Spleen (tissue), 11 donors: ENCODE measurements at regions not wholly inside any gene's neighbourhood (a gene's known extent, or its start where the extent isn't known, plus 50 kb on each side); places are given as distances from the start of the nearest gene placed in this dataset.
"Not testable (repeated sequence)": the region's sequence is repeated elsewhere in the genome, so short reads cannot be mapped to it uniquely, and the experiment has no call there.

Experiments used
- DNase-seq: peaks from one replicate; pipeline ENCODE4 v3.0.0-alpha.2; 2020
- H3K27ac ChIP-seq, 8 donors: fragments of 200-600 bp; sonication (generic) in 7 of 8; 1 replicate in 4 of 8; 2 replicates in 4 of 8; pipeline versions ENCODE4 v1.5.0 to v1.8.0; 2016 to 2021; ENCODE audit warnings: inconsistent platforms in 4 of 8, mild to moderate bottlenecking in 4 of 8, moderate library complexity in 1 of 8
- H3K27me3 ChIP-seq, 7 donors: fragments of 200-600 bp; sonication (generic) in 6 of 7; replicated peaks in 1 of 7; 1 replicate in 4 of 7; 2 replicates in 3 of 7; pipeline versions ENCODE4 v1.5.0 to v1.8.0; 2016 to 2021; ENCODE audit warnings: inconsistent platforms in 3 of 7, mild to moderate bottlenecking in 1 of 7
- H3K36me3 ChIP-seq, 6 donors: fragments of 200-600 bp; sonication (generic) in 5 of 6; 1 replicate in 4 of 6; 2 replicates in 2 of 6; pipeline versions ENCODE4 v1.5.0 to v1.8.0; 2016 to 2021; ENCODE audit warnings: inconsistent platforms in 2 of 6
- H3K4me1 ChIP-seq, 6 donors: fragments of 200-600 bp; sonication (generic) in 5 of 6; 1 replicate in 3 of 6; 2 replicates in 3 of 6; pipeline versions ENCODE4 v1.5.0 to v1.8.0; 2016 to 2021; ENCODE audit warnings: inconsistent platforms in 3 of 6
- H3K4me3 ChIP-seq, 8 donors: fragments of 200-600 bp; sonication (generic) in 7 of 8; 1 replicate in 4 of 8; 2 replicates in 4 of 8; pipeline versions ENCODE4 v1.5.0 to v1.8.0; 2016 to 2021; ENCODE audit warnings: inconsistent platforms in 4 of 8, mild to moderate bottlenecking in 4 of 8, moderate library complexity in 2 of 8
- H3K9me3 ChIP-seq, 8 donors: fragments of 200-600 bp; sonication (generic) in 7 of 8; 1 replicate in 4 of 8; 2 replicates in 4 of 8; pipeline versions ENCODE4 v1.5.0 to v1.8.0; 2016 to 2021; ENCODE audit warnings: inconsistent platforms in 4 of 8
- POLR2A ChIP-seq, 3 donors: fragments of 450-650 bp; IDR thresholded peaks; one replicate each; pipeline ENCODE4 v1.5.1; 2017; ENCODE audit warnings: antibody characterized with exemption in 3 of 3, mild to moderate bottlenecking in 1 of 3
- POLR2AphosphoS5 ChIP-seq, 3 donors: sonication (generic); formaldehyde crosslinking; IDR thresholded peaks; one replicate each; pipeline ENCODE4 v1.5.1; 2017; ENCODE audit warnings: antibody characterized with exemption in 3 of 3
- WGBS, 5 donors: extraction: QIAGEN DNeasy Blood & Tissue Kit in 3 of 5; methylation state at CpG; one replicate each; pipeline versions ENCODE4 v1.1.5 to v1.1.7; 2013 to 2018; 5-methylcytosine and 5-hydroxymethylcytosine counted together
- intact Hi-C: fragments of 100-400 bp; cut with DNase I; formaldehyde crosslinking; loops from one replicate; pipeline ENCODE4 v1.15.0; 2023; ENCODE audit warnings: low total_unique reads
- TF ChIP-seq, protein P1 (sequence below), 11 experiments: fragments of 200-600 bp in 7 of 11; fragments of 450-650 bp in 4 of 11; sonication (generic) in 4 of 11; IDR thresholded peaks in 8 of 11; conservative IDR thresholded peaks in 3 of 11; 1 replicate in 7 of 11; 2 replicates in 4 of 11; pipeline versions ENCODE4 v1.4.0 to v1.8.0; 2016 to 2021; ENCODE audit warnings: antibody characterized with exemption in 11 of 11, inconsistent platforms in 4 of 11, mild to moderate bottlenecking in 1 of 11
- donor health status: healthy with polysubstance abuse.
- donor health status: DM: no; HTN: no; CAD: no; lungs with moderate emphysema.
- donor health status: DM: no; HTN: no; CAD: no.
- donor health status: Bipolar disorder and iron deficiency.
- donor health status: healthy.
- donor health status: DM: no; HTN: no; CAD: no.
- donor health status: DM: yes; HTN: yes; CAD: no.

DNA sequence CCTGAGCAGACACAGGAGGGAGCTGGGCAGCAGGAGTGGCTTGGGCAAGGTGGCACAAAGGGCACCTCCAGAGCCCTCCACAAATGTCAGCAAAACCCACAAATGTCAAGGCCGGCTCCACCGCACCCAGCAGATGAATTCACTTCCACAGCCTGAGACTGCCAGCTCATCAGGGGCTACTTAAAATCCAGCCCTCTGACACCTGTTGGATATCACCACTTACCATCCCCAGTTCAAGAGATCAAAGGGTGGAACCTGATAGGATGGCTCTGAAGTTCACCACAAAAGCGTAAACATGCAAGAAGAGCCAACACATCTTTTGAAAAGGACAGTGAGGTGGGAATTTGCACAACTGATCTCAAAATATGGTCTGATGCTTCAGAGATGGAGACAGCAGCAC is 168.6 kb upstream of the GRK3 start:
- Histone ChIP-seq H3K27me3 (no peaks in the 10 kb centered on the region), H3K36me3 (peaks cover 0 to 3% (median 0%) of the 10 kb centered on the region in 6 donors), H3K4me3 (no peak overlapping the region), H3K27ac (no peak overlapping the region), H3K4me1 (peaks cover 9 to 90% (median 44%) of the 10 kb centered on the region in 6 donors), H3K9me3 (no peaks in the 10 kb centered on the region)
- 48 to 88% (median 67%) methylated on average over 3 of the region's 3 CpGs for WGBS, 5 donors
- DNase-seq, result no peak
- TF ChIP-seq, protein P1, sequence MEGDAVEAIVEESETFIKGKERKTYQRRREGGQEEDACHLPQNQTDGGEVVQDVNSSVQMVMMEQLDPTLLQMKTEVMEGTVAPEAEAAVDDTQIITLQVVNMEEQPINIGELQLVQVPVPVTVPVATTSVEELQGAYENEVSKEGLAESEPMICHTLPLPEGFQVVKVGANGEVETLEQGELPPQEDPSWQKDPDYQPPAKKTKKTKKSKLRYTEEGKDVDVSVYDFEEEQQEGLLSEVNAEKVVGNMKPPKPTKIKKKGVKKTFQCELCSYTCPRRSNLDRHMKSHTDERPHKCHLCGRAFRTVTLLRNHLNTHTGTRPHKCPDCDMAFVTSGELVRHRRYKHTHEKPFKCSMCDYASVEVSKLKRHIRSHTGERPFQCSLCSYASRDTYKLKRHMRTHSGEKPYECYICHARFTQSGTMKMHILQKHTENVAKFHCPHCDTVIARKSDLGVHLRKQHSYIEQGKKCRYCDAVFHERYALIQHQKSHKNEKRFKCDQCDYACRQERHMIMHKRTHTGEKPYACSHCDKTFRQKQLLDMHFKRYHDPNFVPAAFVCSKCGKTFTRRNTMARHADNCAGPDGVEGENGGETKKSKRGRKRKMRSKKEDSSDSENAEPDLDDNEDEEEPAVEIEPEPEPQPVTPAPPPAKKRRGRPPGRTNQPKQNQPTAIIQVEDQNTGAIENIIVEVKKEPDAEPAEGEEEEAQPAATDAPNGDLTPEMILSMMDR (IDR thresholded peaks at IDR 0.05 in 8 of 11, conservative IDR thresholded peaks at IDR 0.05 in 3 of 11), result no peak
- TF ChIP-seq POLR2AphosphoS5 (IDR thresholded peaks at IDR 0.05), result no peak
- intact Hi-C loops, result no loop called here

DNA sequence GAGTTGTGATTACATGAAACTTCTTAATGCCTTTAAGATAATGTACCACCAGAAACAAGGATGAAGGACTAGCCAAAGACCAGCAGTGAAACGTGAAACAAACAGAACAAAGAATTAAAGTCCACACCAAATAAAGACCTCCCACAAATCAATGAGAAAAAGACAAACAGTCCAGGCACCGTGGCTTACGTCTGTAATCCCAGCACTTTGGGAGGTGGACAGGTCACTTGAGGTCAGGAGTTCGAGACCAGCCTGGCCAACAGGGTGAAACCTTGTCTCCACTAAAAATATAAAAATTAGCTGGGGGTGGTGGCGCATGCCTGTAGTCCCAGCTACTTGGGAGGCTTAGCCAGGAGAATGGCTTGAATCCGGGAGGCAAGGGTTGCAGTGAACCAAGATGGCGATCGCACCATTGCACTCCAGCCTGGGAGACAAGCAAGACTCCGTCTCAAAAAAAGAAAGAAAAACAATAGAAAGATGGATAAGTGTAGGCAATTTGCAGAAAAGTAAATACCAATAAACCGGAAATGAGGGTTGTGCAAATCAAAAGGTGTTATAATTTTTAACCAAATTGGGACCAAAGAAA is 167.8 kb upstream of the GRK3 start:
- Histone ChIP-seq H3K4me1 (peaks cover 11 to 90% (median 46%) of the 10 kb centered on the region in 6 donors), H3K4me3 (no peak overlapping the region), H3K36me3 (peaks cover 0 to 3% (median 0%) of the 10 kb centered on the region in 6 donors), H3K27me3 (no peaks in the 10 kb centered on the region), H3K27ac (no peak overlapping the region), H3K9me3 (no peaks in the 10 kb centered on the region)
- TF ChIP-seq, protein P1 (IDR thresholded peaks at IDR 0.05 in 8 of 11, conservative IDR thresholded peaks at IDR 0.05 in 3 of 11), result no peak
- no peak for TF ChIP-seq POLR2A (IDR thresholded peaks at IDR 0.05)
- no peak for TF ChIP-seq POLR2AphosphoS5 (IDR thresholded peaks at IDR 0.05)
- 89 to 97% (median 95%) methylated on average over 10 of the region's 10 CpGs for WGBS, 5 donors
- intact Hi-C loops, result no loop called here
- DNase-seq, result no peak

DNA sequence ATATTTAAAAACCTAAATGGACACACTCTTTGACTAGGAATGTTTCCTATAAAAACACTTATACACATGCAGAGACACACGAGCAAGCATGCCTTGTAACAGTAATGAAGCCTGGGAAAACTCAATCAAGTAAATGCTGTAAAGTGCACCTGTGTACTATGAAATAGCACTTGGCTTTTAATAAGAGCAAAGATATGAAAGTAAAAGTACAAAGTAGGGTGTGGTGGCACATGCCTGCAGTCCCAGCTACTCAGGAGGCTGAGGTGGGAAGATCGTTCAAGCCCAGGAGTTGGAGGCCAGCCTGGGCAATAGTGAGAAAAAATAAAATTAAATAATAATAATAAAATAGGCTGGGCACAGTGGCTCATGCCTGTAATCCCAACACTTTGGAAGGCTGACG is 166.9 kb upstream of the GRK3 start:
- peak overlapping the region in 1 of 8 donors; percentile 37 for H3K27ac ChIP-seq
- peaks cover 18 to 90% (median 52%) of the 10 kb centered on the region in 6 donors for H3K4me1 ChIP-seq
- WGBS, 5 donors, result 59 to 82% (median 74%) methylated on average over 3 of the region's 3 CpGs
- TF ChIP-seq POLR2AphosphoS5 (IDR thresholded peaks at IDR 0.05) (no peak), POLR2A (IDR thresholded peaks at IDR 0.05) (no peak)
- TF ChIP-seq, protein P1 (IDR thresholded peaks at IDR 0.05 in 8 of 11, conservative IDR thresholded peaks at IDR 0.05 in 3 of 11), result no peak
- intact Hi-C loops, result no loop called here
- peaks cover 0 to 3% (median 0%) of the 10 kb centered on the region in 6 donors for H3K36me3 ChIP-seq
- H3K4me3 ChIP-seq, result no peak overlapping the region
- no peaks in the 10 kb centered on the region for H3K27me3 ChIP-seq
- no peaks in the 10 kb centered on the region for H3K9me3 ChIP-seq
- no peak for DNase-seq

DNA sequence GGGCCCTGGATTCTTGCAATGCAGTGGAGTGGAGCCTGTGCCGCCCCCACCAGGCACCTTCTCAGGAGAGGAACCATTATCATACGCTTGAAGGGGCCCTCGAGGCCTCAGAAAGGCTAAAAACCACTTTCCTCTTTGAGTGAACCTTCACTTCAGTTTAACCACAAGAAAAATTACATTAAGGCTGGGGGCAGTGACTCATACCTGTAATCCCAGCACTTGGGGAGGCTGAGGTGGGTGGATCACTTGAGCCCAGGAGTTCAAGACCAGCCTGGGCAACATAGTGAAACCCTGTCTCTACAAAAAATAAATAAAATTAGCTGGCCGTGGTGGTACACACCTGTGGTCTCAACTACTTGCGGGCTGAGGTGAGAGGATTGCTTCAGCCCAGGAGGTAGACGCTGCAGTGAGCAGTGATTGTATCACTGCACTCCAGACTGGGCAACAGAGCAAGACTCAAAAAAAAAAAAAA is 165.8 kb upstream of the GRK3 start:
- H3K27me3 ChIP-seq, H3K36me3 ChIP-seq, H3K9me3 ChIP-seq, intact Hi-C loops, H3K4me3 ChIP-seq: not testable (repeated sequence)
- peak overlapping the region in 1 of 8 donors; percentile 37 for H3K27ac ChIP-seq
- H3K4me1 ChIP-seq, result peaks cover 27 to 90% (median 57%) of the 10 kb centered on the region in 6 donors
- WGBS, 5 donors, result 47 to 61% (median 56%) methylated on average over 5 to 6 of the region's 6 CpGs
- peak; percentile 66 for DNase-seq
